VCaP (cell line): ENCODE measurements at regions not wholly inside any gene's neighbourhood (a gene's known extent, or its start where the extent isn't known, plus 50 kb on each side); places are given as distances from the start of the nearest gene placed in this dataset.

Source experiments
- H3K27ac ChIP-seq: fragments of 450-650 bp; 2 replicates; pipeline ENCODE4 v1.5.1; 2017
- TF ChIP-seq, protein P1 (sequence below): fragments of 450-650 bp; conservative IDR thresholded peaks from 2 replicates; pipeline ENCODE4 v1.5.1; 2017; ENCODE audit warnings: mild to moderate bottlenecking, moderate library complexity

GRCh38 chr16:6644916-6645315 is 687.7 kb upstream of the RBFOX1 start:
- H3K27ac ChIP-seq, result no peak overlapping the region
- TF ChIP-seq, protein P1, sequence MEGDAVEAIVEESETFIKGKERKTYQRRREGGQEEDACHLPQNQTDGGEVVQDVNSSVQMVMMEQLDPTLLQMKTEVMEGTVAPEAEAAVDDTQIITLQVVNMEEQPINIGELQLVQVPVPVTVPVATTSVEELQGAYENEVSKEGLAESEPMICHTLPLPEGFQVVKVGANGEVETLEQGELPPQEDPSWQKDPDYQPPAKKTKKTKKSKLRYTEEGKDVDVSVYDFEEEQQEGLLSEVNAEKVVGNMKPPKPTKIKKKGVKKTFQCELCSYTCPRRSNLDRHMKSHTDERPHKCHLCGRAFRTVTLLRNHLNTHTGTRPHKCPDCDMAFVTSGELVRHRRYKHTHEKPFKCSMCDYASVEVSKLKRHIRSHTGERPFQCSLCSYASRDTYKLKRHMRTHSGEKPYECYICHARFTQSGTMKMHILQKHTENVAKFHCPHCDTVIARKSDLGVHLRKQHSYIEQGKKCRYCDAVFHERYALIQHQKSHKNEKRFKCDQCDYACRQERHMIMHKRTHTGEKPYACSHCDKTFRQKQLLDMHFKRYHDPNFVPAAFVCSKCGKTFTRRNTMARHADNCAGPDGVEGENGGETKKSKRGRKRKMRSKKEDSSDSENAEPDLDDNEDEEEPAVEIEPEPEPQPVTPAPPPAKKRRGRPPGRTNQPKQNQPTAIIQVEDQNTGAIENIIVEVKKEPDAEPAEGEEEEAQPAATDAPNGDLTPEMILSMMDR, result no peak

- TF ChIP-seq, protein P1, result peak; percentile 81
- no peak overlapping the region for H3K27ac ChIP-seq
Measured at GRCh38 chr16:6643080-6643686, 689.5 kb upstream of the RBFOX1 start.

DNA sequence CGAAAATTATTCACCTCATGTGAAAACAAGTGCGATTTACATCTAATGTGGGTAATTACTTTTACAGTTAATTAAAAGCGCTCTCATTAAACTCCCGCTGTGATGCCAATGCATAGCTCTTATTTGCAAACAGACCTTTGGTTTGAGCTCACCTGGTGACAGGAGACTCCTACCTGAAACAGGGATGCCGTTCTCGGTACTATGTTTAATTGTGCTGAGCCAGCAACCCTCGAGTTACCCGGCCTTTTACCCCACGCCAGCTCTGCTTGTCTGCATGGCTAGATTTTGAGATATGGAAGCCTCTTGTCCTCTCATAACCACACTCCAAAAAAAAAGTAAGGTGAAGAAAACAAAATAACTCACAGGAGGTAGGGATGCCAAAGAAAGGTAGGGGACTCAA is 690.4 kb upstream of the RBFOX1 start:
- TF ChIP-seq, protein P1, result no peak
- H3K27ac ChIP-seq, result no peak overlapping the region

- TF ChIP-seq, protein P1, result no peak
- H3K27ac ChIP-seq, result no peak overlapping the region
Measured at GRCh38 chr16:6641091-6641490, 691.6 kb upstream of the RBFOX1 start.

DNA sequence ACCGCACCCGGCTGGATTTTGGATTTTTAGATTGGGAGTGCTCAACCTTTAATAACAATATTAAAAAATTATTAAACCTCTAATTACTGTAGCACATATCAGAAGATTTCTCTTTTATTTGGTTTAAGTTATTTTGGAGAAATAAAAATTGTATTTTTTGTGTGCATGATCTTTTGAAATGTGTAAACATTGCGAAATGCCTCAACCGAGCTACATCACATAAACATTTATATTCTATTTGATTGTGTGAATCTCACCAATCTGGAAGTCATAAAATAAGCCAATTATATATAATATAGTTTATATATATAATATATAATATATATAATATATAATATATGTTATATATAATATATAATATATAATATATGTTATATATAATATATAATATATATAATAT is 696.2 kb upstream of the RBFOX1 start:
- no peak overlapping the region for H3K27ac ChIP-seq
- TF ChIP-seq, protein P1, result no peak

- TF ChIP-seq, protein P1, result no peak
- no peak overlapping the region for H3K27ac ChIP-seq
Measured at GRCh38 chr16:6634151-6634550, 698.5 kb upstream of the RBFOX1 start.

DNA sequence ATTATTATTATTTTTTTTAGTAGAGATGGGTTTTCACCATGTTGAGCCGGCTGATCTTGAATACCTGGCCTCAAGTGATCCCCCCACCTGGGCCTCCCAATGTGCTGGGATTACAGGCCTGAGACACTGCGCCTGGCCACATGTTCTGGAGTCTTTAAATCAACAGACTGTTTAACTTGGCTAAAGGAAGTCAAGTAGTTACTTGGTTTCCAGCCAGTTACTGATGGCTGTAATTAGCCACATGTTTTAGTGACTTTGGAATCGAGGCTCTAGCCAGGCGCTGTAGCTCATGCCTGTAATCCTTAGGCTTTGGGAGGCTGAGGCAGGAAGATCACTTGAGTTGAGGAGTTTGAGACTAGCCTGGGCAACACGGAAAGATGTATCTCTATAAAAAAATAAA is 699.2 kb upstream of the RBFOX1 start:
- no peak overlapping the region for H3K27ac ChIP-seq
- TF ChIP-seq, protein P1, result no peak

DNA sequence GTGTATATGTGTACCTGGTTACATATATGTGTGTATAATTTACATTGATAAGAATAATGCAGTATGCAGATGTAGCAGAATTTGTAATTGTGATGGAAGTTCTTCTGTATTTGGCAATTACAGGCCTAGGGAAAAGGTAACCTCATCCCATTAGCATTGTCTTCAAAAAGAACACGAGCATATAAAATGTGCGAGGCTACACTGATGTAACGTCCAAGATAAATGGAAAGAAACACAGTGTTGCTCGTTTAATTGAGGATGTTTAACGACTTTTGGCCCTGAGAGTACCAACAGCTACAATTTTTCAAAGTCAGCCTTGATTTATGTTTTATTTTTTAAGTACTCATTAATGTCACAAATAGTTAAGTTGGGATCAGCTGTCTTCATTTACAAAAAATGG is 703.5 kb upstream of the RBFOX1 start:
- H3K27ac ChIP-seq, result peak overlapping the region; percentile 34; the same call in 1 of the 2 replicates
- TF ChIP-seq, protein P1, result no peak
